GM12878 (cell line): ENCODE measurements at regions not wholly inside any gene's neighbourhood (a gene's known extent, or its start where the extent isn't known, plus 50 kb on each side); places are given as distances from the start of the nearest gene placed in this dataset.

Source experiments
- EP300 ChIP-seq, 2 experiments: fragments of 150-350 bp in 1 of 2; IDR thresholded peaks; 2 replicates each; pipeline ENCODE4 v1.6.1; 2011 to 2012; ENCODE audit warnings: low read depth in 2 of 2, low read length in 2 of 2, borderline replicate concordance in 1 of 2, improper control_type of control experiment in 1 of 2, inconsistent platforms in 1 of 2; ENCODE audit not compliant: control insufficient read depth in 1 of 2
- ETV6 ChIP-seq, 2 experiments: fragments of 450-650 bp in 1 of 2; IDR thresholded peaks in 1 of 2; conservative IDR thresholded peaks in 1 of 2; 2 replicates each; pipeline ENCODE4 v1.6.1; 2014; ENCODE audit warnings: antibody characterized with exemption in 1 of 2, borderline replicate concordance in 1 of 2, low read depth in 1 of 2, mild to moderate bottlenecking in 1 of 2, moderate library complexity in 1 of 2
- FOXM1 ChIP-seq: IDR thresholded peaks from 2 replicates; pipeline ENCODE4 v1.6.1; 2012; ENCODE audit warnings: low read depth, mild to moderate bottlenecking, inconsistent platforms, low read length, moderate library complexity
- HDAC2 ChIP-seq: fragments of 200-600 bp; sonication (generic); IDR thresholded peaks from 2 replicates; pipeline ENCODE4 v1.6.1; 2017
- NFIC ChIP-seq: IDR thresholded peaks from 2 replicates; pipeline ENCODE4 v1.6.1; 2012; ENCODE audit warnings: low read depth, mild to moderate bottlenecking, inconsistent platforms, low read length, moderate library complexity
- PAX5 ChIP-seq: IDR thresholded peaks from 2 replicates; pipeline ENCODE4 v1.6.1; 2011; ENCODE audit warnings: low read depth, low read length, borderline replicate concordance
- POLR2AphosphoS5 ChIP-seq: IDR thresholded peaks from 2 replicates; pipeline ENCODE4 v1.6.1; 2011; ENCODE audit warnings: mild to moderate bottlenecking, low read length, inconsistent platforms
- SIN3A ChIP-seq: IDR thresholded peaks from 2 replicates; pipeline ENCODE4 v1.6.1; 2012; ENCODE audit warnings: low read depth, low read length, improper control_type of control experiment
- SUZ12 ChIP-seq: fragments of 200-600 bp; sonication (generic); IDR thresholded peaks from one replicate; pipeline ENCODE4 v1.6.1; 2018; ENCODE audit warnings: antibody characterized with exemption, mild to moderate bottlenecking; ENCODE audit not compliant: unreplicated experiment
- TF ChIP-seq, protein P1 (sequence below), 3 experiments: IDR thresholded peaks in 2 of 3; conservative IDR thresholded peaks in 1 of 3; 2 replicates each; pipeline ENCODE4 v1.5.1; 2011; ENCODE audit warnings: low read depth in 3 of 3, low read length in 3 of 3, mild to moderate bottlenecking in 3 of 3, control low read depth in 2 of 3, moderate library complexity in 2 of 3, inconsistent platforms in 1 of 3, mixed read lengths in 1 of 3; ENCODE audit not compliant: control insufficient read depth in 2 of 3, insufficient read depth in 1 of 3; ENCODE audit errors: extremely low read depth in 1 of 3
- TF ChIP-seq, protein P2 (sequence below): IDR thresholded peaks from 2 replicates; pipeline ENCODE4 v1.6.1; 2011; ENCODE audit warnings: mild to moderate bottlenecking, low read depth, low read length, moderate library complexity; ENCODE audit not compliant: insufficient replicate concordance
- TF ChIP-seq, protein P3 (sequence below): IDR thresholded peaks from 2 replicates; pipeline ENCODE4 v1.6.1; 2012; ENCODE audit warnings: low read depth, low read length, improper control_type of control experiment
- TF ChIP-seq, protein P4 (sequence below): IDR thresholded peaks from 2 replicates; pipeline ENCODE4 v1.6.1; 2012; ENCODE audit warnings: mild to moderate bottlenecking, low read depth, low read length

DNA sequence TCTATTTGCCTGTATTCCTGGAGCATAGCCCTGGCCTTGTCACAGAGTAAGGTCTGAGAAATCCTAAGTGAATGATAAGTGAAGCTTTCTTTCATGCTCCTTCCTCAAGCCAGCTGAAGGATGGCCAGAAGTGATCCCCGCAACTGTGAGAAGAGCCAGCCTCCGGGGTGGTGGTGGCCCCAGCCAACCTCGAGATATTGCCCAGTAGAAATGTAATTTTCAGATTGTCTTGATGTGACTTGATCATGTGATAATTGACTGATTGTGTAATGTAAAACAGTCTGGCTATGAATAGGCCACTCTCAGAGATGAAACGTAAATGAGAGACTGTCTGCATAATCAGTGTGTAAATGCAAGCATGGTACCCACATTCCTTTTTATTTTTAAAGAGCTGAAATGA, 242.4 kb upstream of the CAMK1G start:
- TF ChIP-seq NFIC (no peak), HDAC2 (no peak), POLR2AphosphoS5 (no peak), SIN3A (no peak), FOXM1 (no peak), PAX5 (no peak), ETV6 (conservative IDR thresholded peaks at IDR 0.05 in 1 of 2, IDR thresholded peaks at IDR 0.05 in 1 of 2; ENCODE audit: borderline replicate concordance in 1 of 2, low read depth in 1 of 2) (no peak), SUZ12 (no peak), EP300 (IDR thresholded peaks at IDR 0.05; ENCODE audit: borderline replicate concordance in 1 of 2, control insufficient read depth in 1 of 2, low read depth in 2 of 2, low read length in 2 of 2) (no peak)
- TF ChIP-seq, protein P1, sequence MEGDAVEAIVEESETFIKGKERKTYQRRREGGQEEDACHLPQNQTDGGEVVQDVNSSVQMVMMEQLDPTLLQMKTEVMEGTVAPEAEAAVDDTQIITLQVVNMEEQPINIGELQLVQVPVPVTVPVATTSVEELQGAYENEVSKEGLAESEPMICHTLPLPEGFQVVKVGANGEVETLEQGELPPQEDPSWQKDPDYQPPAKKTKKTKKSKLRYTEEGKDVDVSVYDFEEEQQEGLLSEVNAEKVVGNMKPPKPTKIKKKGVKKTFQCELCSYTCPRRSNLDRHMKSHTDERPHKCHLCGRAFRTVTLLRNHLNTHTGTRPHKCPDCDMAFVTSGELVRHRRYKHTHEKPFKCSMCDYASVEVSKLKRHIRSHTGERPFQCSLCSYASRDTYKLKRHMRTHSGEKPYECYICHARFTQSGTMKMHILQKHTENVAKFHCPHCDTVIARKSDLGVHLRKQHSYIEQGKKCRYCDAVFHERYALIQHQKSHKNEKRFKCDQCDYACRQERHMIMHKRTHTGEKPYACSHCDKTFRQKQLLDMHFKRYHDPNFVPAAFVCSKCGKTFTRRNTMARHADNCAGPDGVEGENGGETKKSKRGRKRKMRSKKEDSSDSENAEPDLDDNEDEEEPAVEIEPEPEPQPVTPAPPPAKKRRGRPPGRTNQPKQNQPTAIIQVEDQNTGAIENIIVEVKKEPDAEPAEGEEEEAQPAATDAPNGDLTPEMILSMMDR (IDR thresholded peaks at IDR 0.05 in 2 of 3, conservative IDR thresholded peaks at IDR 0.05 in 1 of 3; ENCODE audit: control insufficient read depth in 2 of 3, extremely low read depth in 1 of 3, insufficient read depth in 1 of 3, low read depth in 3 of 3, low read length in 3 of 3), result no peak
- TF ChIP-seq, protein P2, sequence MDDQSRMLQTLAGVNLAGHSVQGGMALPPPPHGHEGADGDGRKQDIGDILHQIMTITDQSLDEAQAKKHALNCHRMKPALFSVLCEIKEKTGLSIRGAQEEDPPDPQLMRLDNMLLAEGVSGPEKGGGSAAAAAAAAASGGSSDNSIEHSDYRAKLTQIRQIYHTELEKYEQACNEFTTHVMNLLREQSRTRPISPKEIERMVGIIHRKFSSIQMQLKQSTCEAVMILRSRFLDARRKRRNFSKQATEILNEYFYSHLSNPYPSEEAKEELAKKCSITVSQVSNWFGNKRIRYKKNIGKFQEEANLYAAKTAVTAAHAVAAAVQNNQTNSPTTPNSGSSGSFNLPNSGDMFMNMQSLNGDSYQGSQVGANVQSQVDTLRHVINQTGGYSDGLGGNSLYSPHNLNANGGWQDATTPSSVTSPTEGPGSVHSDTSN, result no peak
- TF ChIP-seq, protein P3, sequence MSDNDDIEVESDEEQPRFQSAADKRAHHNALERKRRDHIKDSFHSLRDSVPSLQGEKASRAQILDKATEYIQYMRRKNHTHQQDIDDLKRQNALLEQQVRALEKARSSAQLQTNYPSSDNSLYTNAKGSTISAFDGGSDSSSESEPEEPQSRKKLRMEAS, result no peak
- TF ChIP-seq, protein P4, sequence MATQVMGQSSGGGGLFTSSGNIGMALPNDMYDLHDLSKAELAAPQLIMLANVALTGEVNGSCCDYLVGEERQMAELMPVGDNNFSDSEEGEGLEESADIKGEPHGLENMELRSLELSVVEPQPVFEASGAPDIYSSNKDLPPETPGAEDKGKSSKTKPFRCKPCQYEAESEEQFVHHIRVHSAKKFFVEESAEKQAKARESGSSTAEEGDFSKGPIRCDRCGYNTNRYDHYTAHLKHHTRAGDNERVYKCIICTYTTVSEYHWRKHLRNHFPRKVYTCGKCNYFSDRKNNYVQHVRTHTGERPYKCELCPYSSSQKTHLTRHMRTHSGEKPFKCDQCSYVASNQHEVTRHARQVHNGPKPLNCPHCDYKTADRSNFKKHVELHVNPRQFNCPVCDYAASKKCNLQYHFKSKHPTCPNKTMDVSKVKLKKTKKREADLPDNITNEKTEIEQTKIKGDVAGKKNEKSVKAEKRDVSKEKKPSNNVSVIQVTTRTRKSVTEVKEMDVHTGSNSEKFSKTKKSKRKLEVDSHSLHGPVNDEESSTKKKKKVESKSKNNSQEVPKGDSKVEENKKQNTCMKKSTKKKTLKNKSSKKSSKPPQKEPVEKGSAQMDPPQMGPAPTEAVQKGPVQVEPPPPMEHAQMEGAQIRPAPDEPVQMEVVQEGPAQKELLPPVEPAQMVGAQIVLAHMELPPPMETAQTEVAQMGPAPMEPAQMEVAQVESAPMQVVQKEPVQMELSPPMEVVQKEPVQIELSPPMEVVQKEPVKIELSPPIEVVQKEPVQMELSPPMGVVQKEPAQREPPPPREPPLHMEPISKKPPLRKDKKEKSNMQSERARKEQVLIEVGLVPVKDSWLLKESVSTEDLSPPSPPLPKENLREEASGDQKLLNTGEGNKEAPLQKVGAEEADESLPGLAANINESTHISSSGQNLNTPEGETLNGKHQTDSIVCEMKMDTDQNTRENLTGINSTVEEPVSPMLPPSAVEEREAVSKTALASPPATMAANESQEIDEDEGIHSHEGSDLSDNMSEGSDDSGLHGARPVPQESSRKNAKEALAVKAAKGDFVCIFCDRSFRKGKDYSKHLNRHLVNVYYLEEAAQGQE, result no peak
